Common myeloid progenitor, CD34-positive (primary cell): ENCODE measurements at regions not wholly inside any gene's neighbourhood (a gene's known extent, or its start where the extent isn't known, plus 50 kb on each side); places are given as distances from the start of the nearest gene placed in this dataset.

Experiments
- CTCF ChIA-PET: fragments of 350-600 bp; sonication (Branson Sonifier 250); formaldehyde crosslinking; loops from one replicate; lab custom pipeline; 2021; ENCODE audit warnings: antibody characterized with exemption; lab: Charles Lee
- POLR2A ChIA-PET: fragments of 350-600 bp; sonication (Branson Sonifier 250); formaldehyde crosslinking; loops from one replicate; lab custom pipeline; 2021; ENCODE audit warnings: antibody characterized with exemption; lab: Charles Lee
- DNase-seq, 3 donors: peaks; one replicate each; pipeline versions ENCODE4 v3.0.0 to v3.0.0-alpha.2; 2013
- H3K27ac ChIP-seq, 2 experiments: 1 replicate in 1 of 2; 2 replicates in 1 of 2; pipeline ENCODE4 v1.7.0; 2013; ENCODE audit warnings: inconsistent platforms in 2 of 2, low read length in 2 of 2, mild to moderate bottlenecking in 2 of 2, low read depth in 1 of 2, moderate library complexity in 1 of 2; ENCODE audit not compliant: severe bottlenecking in 2 of 2, insufficient read depth in 1 of 2, poor library complexity in 1 of 2
- H3K27me3 ChIP-seq, 5 experiments: replicated peaks in 2 of 5; 1 replicate in 3 of 5; 2 replicates in 2 of 5; pipeline versions ENCODE4 v1.6.1 to v1.7.0; 2013; ENCODE audit warnings: low read length in 4 of 5, mild to moderate bottlenecking in 2 of 5, moderate library complexity in 2 of 5, inconsistent platforms in 1 of 5; ENCODE audit not compliant: insufficient read depth in 5 of 5, control insufficient read depth in 4 of 5
- H3K36me3 ChIP-seq, 4 experiments: 1 replicate in 2 of 4; 2 replicates in 2 of 4; pipeline versions ENCODE4 v1.6.1 to v1.7.0; 2013; ENCODE audit warnings: low read length in 3 of 4, control low read depth in 1 of 4, mild to moderate bottlenecking in 1 of 4; ENCODE audit not compliant: control insufficient read depth in 4 of 4, insufficient read depth in 4 of 4
- H3K4me1 ChIP-seq, 4 experiments: 1 replicate in 3 of 4; 2 replicates in 1 of 4; pipeline versions ENCODE4 v1.6.1 to v1.7.1; 2013; ENCODE audit warnings: low read length in 3 of 4, mild to moderate bottlenecking in 3 of 4, control low read depth in 1 of 4, inconsistent platforms in 1 of 4, moderate library complexity in 1 of 4; ENCODE audit not compliant: control insufficient read depth in 4 of 4, insufficient read depth in 4 of 4; ENCODE audit errors: control extremely low read depth in 1 of 4
- H3K4me3 ChIP-seq, 7 experiments: 1 replicate in 4 of 7; 2 replicates in 3 of 7; pipeline versions ENCODE4 v1.5.1 to v1.7.0; 2013; ENCODE audit warnings: mild to moderate bottlenecking in 7 of 7, low read length in 6 of 7, moderate library complexity in 6 of 7, inconsistent platforms in 2 of 7, low read depth in 2 of 7, control low read depth in 1 of 7; ENCODE audit not compliant: insufficient read depth in 4 of 7, control insufficient read depth in 1 of 7; ENCODE audit errors: extremely low read depth in 1 of 7
- H3K9me3 ChIP-seq, 5 experiments: 1 replicate in 4 of 5; 2 replicates in 1 of 5; pipeline versions ENCODE4 v1.6.1 to v1.7.1; 2013; ENCODE audit warnings: low read length in 4 of 5, mild to moderate bottlenecking in 2 of 5, inconsistent platforms in 1 of 5, low read depth in 1 of 5, moderate library complexity in 1 of 5; ENCODE audit not compliant: control insufficient read depth in 4 of 5, insufficient read depth in 2 of 5; ENCODE audit errors: control extremely low read depth in 1 of 5
- WGBS: methylation state at CpG from one replicate; pipeline ENCODE4 v1.1.5; 2013; ENCODE audit not compliant: insufficient coverage; 5-methylcytosine and 5-hydroxymethylcytosine counted together

DNA sequence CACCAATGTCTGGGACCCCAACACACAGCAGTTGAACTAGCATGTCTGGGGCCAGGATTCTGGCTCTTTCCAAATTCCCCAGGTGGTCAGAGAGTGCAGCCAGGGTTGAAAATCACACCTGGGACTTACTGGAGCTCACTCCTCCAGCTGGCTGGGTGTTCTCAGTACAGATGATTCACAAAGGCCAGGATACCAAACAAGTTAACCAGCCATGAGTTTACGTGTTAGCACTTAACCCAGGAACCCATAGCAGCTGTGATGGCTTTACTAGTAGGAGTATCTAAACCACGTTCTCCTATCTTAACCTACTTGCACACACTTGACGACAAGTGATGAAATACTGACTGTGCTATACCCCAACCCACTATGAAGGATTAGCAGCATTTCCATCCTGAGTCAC is 222.8 kb downstream of the FBXO15 start:
- H3K9me3 ChIP-seq: no peaks in the 10 kb centered on the region
- no peak for DNase-seq
- ChIA-PET POLR2A (no interaction called here), CTCF (no interaction called here)
- no peak overlapping the region for H3K27ac ChIP-seq
- peaks cover 0 to 3% (median 2%) of the 10 kb centered on the region in 5 experiments for H3K27me3 ChIP-seq
- no peak overlapping the region for H3K4me3 ChIP-seq
- H3K4me1 ChIP-seq: no peaks in the 10 kb centered on the region
- no peaks in the 10 kb centered on the region for H3K36me3 ChIP-seq
- 100% methylated on average over 2 of the region's 3 CpGs for WGBS

DNA sequence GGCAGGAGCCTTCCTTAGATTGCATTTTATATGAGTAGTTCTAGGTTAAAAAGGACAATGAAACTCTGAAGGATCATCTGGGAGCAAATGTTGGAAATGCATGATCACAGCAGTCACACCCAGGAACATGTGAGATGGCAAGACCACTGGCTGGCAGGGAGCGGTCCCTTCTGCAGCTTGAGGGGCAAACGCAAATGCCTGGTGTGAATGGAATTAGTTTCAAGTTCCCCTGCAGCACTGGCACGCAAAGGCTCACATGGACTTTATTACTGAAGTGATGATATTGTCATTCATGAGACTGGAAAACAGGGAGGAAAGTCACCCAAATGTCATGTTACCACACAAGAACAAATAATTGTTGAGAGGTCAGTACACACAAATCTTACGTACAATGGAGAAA is 223.3 kb downstream of the FBXO15 start:
- Histone ChIP-seq H3K4me3 (no peak overlapping the region), H3K27me3 (peaks cover 0 to 3% (median 2%) of the 10 kb centered on the region in 5 experiments), H3K36me3 (no peaks in the 10 kb centered on the region), H3K27ac (no peak overlapping the region), H3K4me1 (no peaks in the 10 kb centered on the region), H3K9me3 (no peaks in the 10 kb centered on the region)
- ChIA-PET POLR2A (no interaction called here), CTCF (no interaction called here)
- DNase-seq: no peak
- 94% methylated on average over 3 of the region's 4 CpGs for WGBS

DNA sequence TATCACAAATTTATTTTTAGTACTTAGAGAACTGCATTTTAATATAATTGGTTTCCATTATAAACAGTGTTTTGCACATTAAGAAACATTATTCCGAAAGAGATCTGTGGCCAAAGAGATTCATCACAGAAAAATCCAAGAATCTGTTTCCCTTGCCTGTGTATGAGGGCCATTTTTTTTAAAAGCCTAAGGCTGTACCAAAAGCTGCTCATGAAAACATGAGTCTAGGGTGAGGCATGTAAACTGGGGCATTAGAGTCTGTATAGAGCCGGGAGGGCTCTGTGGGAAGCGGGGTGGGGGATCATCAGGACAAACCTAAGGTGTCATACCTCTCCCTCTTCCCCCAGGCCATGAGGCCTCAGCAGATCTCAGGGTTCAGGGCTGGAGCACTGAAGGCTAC is 223.8 kb downstream of the FBXO15 start:
- H3K27ac ChIP-seq: no peak overlapping the region
- H3K27me3 ChIP-seq: peaks cover 0 to 3% (median 2%) of the 10 kb centered on the region in 5 experiments
- DNase-seq: no peak
- WGBS: 93% methylated on average over 2 of the region's 3 CpGs
- H3K9me3 ChIP-seq: no peaks in the 10 kb centered on the region
- H3K36me3 ChIP-seq: no peaks in the 10 kb centered on the region
- ChIA-PET POLR2A (no interaction called here), CTCF (no interaction called here)
- no peak overlapping the region for H3K4me3 ChIP-seq
- H3K4me1 ChIP-seq: no peaks in the 10 kb centered on the region

DNA sequence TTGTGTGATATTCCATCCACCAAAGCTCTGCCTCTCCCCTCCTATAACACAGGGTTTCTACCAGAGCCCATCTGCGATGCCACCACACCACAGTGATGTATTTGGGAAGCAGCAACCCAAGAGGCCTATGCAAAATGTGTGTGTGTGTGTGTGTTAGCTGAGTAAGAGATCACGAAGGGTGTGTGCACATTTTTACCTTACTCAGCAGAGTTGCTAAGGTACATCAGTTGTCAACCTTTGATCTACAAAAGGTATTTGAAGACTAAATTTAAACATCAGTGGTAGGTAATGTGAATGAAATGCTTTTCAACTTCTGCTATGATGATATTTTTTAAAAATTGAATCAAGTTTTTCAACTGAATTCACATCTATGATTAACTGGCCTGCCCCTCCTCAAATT is 227.6 kb downstream of the FBXO15 start:
- no peaks in the 10 kb centered on the region for H3K9me3 ChIP-seq
- no CpG with 5 or more reads among the region's 2 CpGs for WGBS
- no peaks in the 10 kb centered on the region for H3K36me3 ChIP-seq
- CTCF ChIA-PET: no interaction called here
- POLR2A ChIA-PET: no interaction called here
- no peaks in the 10 kb centered on the region for H3K4me1 ChIP-seq
- DNase-seq: no peak
- no peak overlapping the region for H3K27ac ChIP-seq
- H3K27me3 ChIP-seq: peaks cover 0 to 2% (median 2%) of the 10 kb centered on the region in 5 experiments
- H3K4me3 ChIP-seq: no peak overlapping the region

DNA sequence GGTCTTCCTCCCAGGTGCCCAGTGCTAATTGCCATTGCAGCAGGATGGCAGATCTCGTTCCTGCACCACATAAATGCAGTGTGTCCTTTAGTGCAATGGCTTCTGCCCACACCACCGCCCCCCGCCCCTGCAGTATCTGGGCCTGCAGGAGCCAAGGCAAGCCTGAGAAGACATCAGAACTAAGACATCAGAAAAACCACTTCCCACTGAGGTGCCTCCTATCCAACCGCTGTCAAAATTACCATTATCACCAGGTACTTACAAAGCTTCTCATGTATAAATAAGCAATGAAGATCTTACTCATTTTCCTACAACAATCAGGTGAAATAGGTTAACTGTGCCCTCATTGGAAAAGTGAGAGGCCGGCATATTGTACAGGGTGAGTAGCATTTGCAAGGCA is 228.8 kb downstream of the FBXO15 start:
- 100% methylated on average over 4 of the region's 5 CpGs for WGBS
- DNase-seq: no peak

DNA sequence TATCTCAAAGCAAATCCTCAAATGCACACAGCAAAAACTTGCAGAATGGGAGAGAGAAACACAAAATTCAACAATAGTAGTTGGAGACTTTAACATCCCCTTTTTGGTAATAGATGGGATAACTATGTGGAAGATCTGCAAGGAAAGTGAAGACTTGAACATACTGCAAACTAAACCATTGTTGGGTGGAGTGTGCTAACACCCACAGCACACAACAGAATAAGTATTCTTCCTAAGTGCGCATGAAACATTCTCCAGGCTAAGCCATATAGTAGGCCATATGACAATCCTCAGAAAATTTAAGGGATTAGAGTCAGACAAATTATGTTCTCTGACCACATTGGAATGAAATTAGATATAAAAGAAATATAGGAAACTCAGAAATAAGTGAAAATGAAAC is 230.6 kb downstream of the FBXO15 start:
- no peaks in the 10 kb centered on the region for H3K36me3 ChIP-seq
- CTCF ChIA-PET: no interaction called here
- H3K27me3 ChIP-seq: peaks cover 0 to 2% (median 0%) of the 10 kb centered on the region in 5 experiments
- no peaks in the 10 kb centered on the region for H3K4me1 ChIP-seq
- no peak overlapping the region for H3K4me3 ChIP-seq
- H3K9me3 ChIP-seq: no peaks in the 10 kb centered on the region
- POLR2A ChIA-PET: no interaction called here
- H3K27ac ChIP-seq: no peak overlapping the region
- WGBS: no CpG with 5 or more reads among the region's 1 CpG
- DNase-seq: no peak

More for the DNA sequence above, 228.8 kb downstream of the FBXO15 start:
- Histone ChIP-seq H3K27me3 (peaks cover 0 to 2% (median 0%) of the 10 kb centered on the region in 5 experiments), H3K27ac (no peak overlapping the region), H3K4me1 (no peaks in the 10 kb centered on the region), H3K36me3 (no peaks in the 10 kb centered on the region), H3K4me3 (no peak overlapping the region), H3K9me3 (no peaks in the 10 kb centered on the region)
- ChIA-PET CTCF (no interaction called here), POLR2A (no interaction called here)

DNA sequence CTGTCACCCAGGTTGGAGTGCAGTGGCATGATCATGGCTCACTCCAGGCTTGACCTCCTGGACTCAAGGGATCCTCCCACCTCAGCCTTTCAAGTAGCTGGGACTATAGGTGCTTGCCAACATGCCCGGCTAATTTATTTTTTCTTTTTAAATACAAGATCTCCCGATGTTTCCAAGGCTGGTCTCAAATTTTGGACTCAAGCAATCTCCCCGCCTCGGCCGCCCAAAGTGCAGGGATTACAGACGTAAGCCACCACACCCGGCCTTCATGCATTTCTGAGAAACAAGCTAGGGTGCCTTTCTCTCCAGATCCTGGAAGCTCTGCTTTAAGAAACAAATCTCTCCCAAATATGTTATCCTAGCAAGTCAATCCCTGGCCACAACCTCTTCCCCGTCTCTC is 234.1 kb downstream of the FBXO15 start:
- ChIA-PET POLR2A (no interaction called here), CTCF (no interaction called here)
- H3K27ac ChIP-seq: no peak overlapping the region
- no peak overlapping the region for H3K4me3 ChIP-seq
- H3K27me3 ChIP-seq: no peaks in the 10 kb centered on the region
- WGBS: 92% methylated on average over 8 of the region's 8 CpGs
- H3K36me3 ChIP-seq: no peaks in the 10 kb centered on the region
- DNase-seq: no peak
- no peaks in the 10 kb centered on the region for H3K4me1 ChIP-seq
- H3K9me3 ChIP-seq: no peaks in the 10 kb centered on the region
